A549 (cell line): ENCODE measurements at regions not wholly inside any gene's neighbourhood (a gene's known extent, or its start where the extent isn't known, plus 50 kb on each side); places are given as distances from the start of the nearest gene placed in this dataset.

Experiments
- ATAC-seq, 2 experiments: fragments of 200-7000 bp in 1 of 2; fragments of >200 bp in 1 of 2; cut with Nextera tagmentation in 1 of 2; cut with Tn5 transposase in 1 of 2; 3 replicates each; pipeline versions ENCODE4 v1.8.0 to v1.9.1; 2018 to 2020; ENCODE audit warnings: mild to moderate bottlenecking in 1 of 2, moderate library complexity in 1 of 2
- CTCF ChIA-PET: fragments of 300-600 bp; sonication (Branson Sonifier 250); formaldehyde crosslinking; extraction: SDS; loops from one replicate; lab custom pipeline; 2021; ENCODE audit warnings: antibody characterized with exemption, inconsistent platforms; lab: Yijun Ruan, JAX
- POLR2A ChIA-PET: fragments of 350-600 bp; formaldehyde crosslinking; extraction: SDS; loops from one replicate; lab custom pipeline; 2021; ENCODE audit warnings: antibody characterized with exemption, inconsistent platforms; lab: Yijun Ruan, JAX
- DNase-seq, 2 experiments: peaks; one replicate each; pipeline versions ENCODE4 v3.0.0 to v3.0.0-alpha.2; 2011 to 2016; ENCODE audit warnings: low read depth in 1 of 2, low spot score in 1 of 2
- FAIRE-seq: peaks from 2 replicates; lab custom pipeline; 2011; peaks lifted over from hg19 to GRCh38; lab: Jason Lieb, UNC
- H3K27ac ChIP-seq, 2 experiments: fragments of >200 bp; sonication (Bioruptor Twin); formaldehyde crosslinking; 3 replicates each; pipeline ENCODE4 v1.5.1; 2016 to 2017
- H3K4me1 ChIP-seq: fragments of >200 bp; sonication (Bioruptor Twin); formaldehyde crosslinking; 3 replicates; pipeline ENCODE4 v1.6.1; 2016
- H3K4me2 ChIP-seq: fragments of >200 bp; sonication (Bioruptor Twin); formaldehyde crosslinking; 3 replicates; pipeline ENCODE4 v1.6.1; 2016
- H3K4me3 ChIP-seq: fragments of >200 bp; sonication (Bioruptor Twin); formaldehyde crosslinking; 3 replicates; pipeline ENCODE4 v1.5.1; 2016
- H3K9me3 ChIP-seq: fragments of >200 bp; sonication (Bioruptor Twin); formaldehyde crosslinking; 3 replicates; pipeline ENCODE4 v1.6.1; 2016
- ATOH8 ChIP-seq: fragments of 250-450 bp; sonication (Bioruptor Pico); IDR thresholded peaks from 2 replicates; pipeline ENCODE4 v1.5.0; 2020; ENCODE audit warnings: low read depth, mild to moderate bottlenecking, moderate library complexity
- BCL3 ChIP-seq: fragments of >200 bp; sonication (Bioruptor Twin); formaldehyde crosslinking; IDR thresholded peaks from 3 replicates; pipeline ENCODE4 v1.6.1; 2016
- CHD2 ChIP-seq: fragments of 150-350 bp; IDR thresholded peaks from 2 replicates; pipeline ENCODE4 v1.6.1; 2014; ENCODE audit warnings: low read length; ENCODE audit not compliant: partially characterized antibody
- EHMT2 ChIP-seq: fragments of 200-600 bp; sonication (generic); IDR thresholded peaks from 2 replicates; pipeline ENCODE4 v1.6.1; 2016; ENCODE audit warnings: antibody characterized with exemption, low read depth, mild to moderate bottlenecking, moderate library complexity
- ELK1 ChIP-seq: fragments of 150-350 bp; IDR thresholded peaks from 2 replicates; pipeline ENCODE4 v1.6.1; 2014; ENCODE audit warnings: low read depth, mild to moderate bottlenecking, low read length
- EP300 ChIP-seq, 2 experiments: fragments of >200 bp; sonication (Bioruptor Twin); formaldehyde crosslinking; IDR thresholded peaks; 2 replicates in 1 of 2; 3 replicates in 1 of 2; pipeline ENCODE4 v1.6.1; 2016 to 2017
- HES2 ChIP-seq: fragments of >200 bp; sonication (Bioruptor Twin); formaldehyde crosslinking; IDR thresholded peaks from 2 replicates; pipeline ENCODE4 v1.6.1; 2016
- HEYL ChIP-seq: fragments of 250-450 bp; sonication (Bioruptor Pico); IDR thresholded peaks from 2 replicates; pipeline ENCODE4 v1.8.0; 2021; ENCODE audit warnings: mild to moderate bottlenecking, moderate library complexity
- JUNB ChIP-seq: fragments of >200 bp; sonication (Bioruptor Twin); formaldehyde crosslinking; IDR thresholded peaks from 2 replicates; pipeline ENCODE4 v1.6.1; 2016
- KDM1A ChIP-seq: fragments of 200-600 bp; sonication (generic); IDR thresholded peaks from 2 replicates; pipeline ENCODE4 v1.6.1; 2016; ENCODE audit warnings: low read depth, mild to moderate bottlenecking
- MAFK ChIP-seq: fragments of 450-650 bp; IDR thresholded peaks from 2 replicates; pipeline ENCODE4 v1.6.1; 2014; ENCODE audit not compliant: partially characterized antibody
- MYC ChIP-seq: IDR thresholded peaks from 2 replicates; pipeline ENCODE4 v1.6.1; 2012; ENCODE audit warnings: mild to moderate bottlenecking, inconsistent platforms, low read length, improper control_type of control experiment, borderline replicate concordance
- NPAS2 ChIP-seq: fragments of 250-450 bp; sonication (Bioruptor Pico); IDR thresholded peaks from 2 replicates; pipeline ENCODE4 v1.8.0; 2022; ENCODE audit warnings: mild to moderate bottlenecking, moderate library complexity, borderline replicate concordance
- RAD21 ChIP-seq, 2 experiments: fragments of >200 bp in 1 of 2; sonication (Bioruptor Twin) in 1 of 2; formaldehyde crosslinking in 1 of 2; IDR thresholded peaks in 1 of 2; conservative IDR thresholded peaks in 1 of 2; 2 replicates in 1 of 2; 3 replicates in 1 of 2; pipeline ENCODE4 v1.6.1; 2012 to 2018; ENCODE audit warnings: inconsistent platforms in 1 of 2
- RCOR1 ChIP-seq: fragments of 150-350 bp; IDR thresholded peaks from 2 replicates; pipeline ENCODE4 v1.6.1; 2014; ENCODE audit warnings: antibody characterized with exemption, low read length, low read depth
- SMC3 ChIP-seq: fragments of >200 bp; sonication (Bioruptor Twin); formaldehyde crosslinking; IDR thresholded peaks from 3 replicates; pipeline ENCODE4 v1.6.1; 2018; ENCODE audit warnings: inconsistent platforms
- ZFP36 ChIP-seq: fragments of 450-650 bp; IDR thresholded peaks from 2 replicates; pipeline ENCODE4 v1.6.1; 2014; ENCODE audit warnings: borderline replicate concordance; ENCODE audit not compliant: partially characterized antibody
- WGBS: methylation state at CpG from one replicate; pipeline ENCODE4 v1.1.6; 2017; ENCODE audit errors: missing lambda C conversion rate; 5-methylcytosine and 5-hydroxymethylcytosine counted together
- TF ChIP-seq, protein P1 (sequence below): fragments of >200 bp; sonication (Bioruptor Twin); formaldehyde crosslinking; IDR thresholded peaks from 3 replicates; pipeline ENCODE4 v1.5.1; 2016
- TF ChIP-seq, protein P2 (sequence below): IDR thresholded peaks from 2 replicates; pipeline ENCODE4 v1.6.1; 2012; ENCODE audit warnings: low read depth, borderline replicate concordance

- TF ChIP-seq ZFP36 (no peak), EP300 (IDR thresholded peaks at IDR 0.05) (no peak), NPAS2 (CRISPR knock-in tag) (no peak), ATOH8 (CRISPR knock-in tag) (no peak), HES2 (no peak), CHD2 (no peak)
These were observed 344.2 kb upstream of the CYLC2 start (continued) for GRCh38 chr9:102650896-102651295.

DNA sequence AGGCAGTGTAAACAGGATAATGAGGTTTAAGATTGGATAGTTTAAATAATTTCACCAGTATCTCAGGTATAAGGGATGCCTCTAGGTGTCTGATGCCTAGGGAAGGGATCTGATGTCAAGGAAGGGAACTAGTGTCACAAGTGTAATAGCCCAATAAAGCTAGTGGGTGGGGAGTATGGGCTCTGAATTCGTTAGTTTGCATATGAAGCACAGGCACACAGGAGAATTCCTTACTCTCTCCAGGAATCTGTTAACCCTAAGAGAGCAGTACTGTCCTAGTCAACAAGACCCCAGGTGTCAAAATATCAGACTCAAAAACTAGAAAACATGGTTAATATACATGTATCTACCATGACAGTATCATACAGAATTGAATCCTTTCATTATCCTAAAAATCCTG is 352.5 kb upstream of the CYLC2 start:
- Histone ChIP-seq H3K9me3 (no peaks in the 10 kb centered on the region), H3K4me3 (no peak overlapping the region), H3K4me1 (no peaks in the 10 kb centered on the region), H3K27ac (no peak overlapping the region), H3K4me2 (no peak overlapping the region)
- ChIA-PET POLR2A (no interaction called here), CTCF (no interaction called here)
- no peak for TF ChIP-seq EHMT2
- TF ChIP-seq, protein P1, sequence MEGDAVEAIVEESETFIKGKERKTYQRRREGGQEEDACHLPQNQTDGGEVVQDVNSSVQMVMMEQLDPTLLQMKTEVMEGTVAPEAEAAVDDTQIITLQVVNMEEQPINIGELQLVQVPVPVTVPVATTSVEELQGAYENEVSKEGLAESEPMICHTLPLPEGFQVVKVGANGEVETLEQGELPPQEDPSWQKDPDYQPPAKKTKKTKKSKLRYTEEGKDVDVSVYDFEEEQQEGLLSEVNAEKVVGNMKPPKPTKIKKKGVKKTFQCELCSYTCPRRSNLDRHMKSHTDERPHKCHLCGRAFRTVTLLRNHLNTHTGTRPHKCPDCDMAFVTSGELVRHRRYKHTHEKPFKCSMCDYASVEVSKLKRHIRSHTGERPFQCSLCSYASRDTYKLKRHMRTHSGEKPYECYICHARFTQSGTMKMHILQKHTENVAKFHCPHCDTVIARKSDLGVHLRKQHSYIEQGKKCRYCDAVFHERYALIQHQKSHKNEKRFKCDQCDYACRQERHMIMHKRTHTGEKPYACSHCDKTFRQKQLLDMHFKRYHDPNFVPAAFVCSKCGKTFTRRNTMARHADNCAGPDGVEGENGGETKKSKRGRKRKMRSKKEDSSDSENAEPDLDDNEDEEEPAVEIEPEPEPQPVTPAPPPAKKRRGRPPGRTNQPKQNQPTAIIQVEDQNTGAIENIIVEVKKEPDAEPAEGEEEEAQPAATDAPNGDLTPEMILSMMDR = no peak
- TF ChIP-seq SMC3 = no peak
- no peak for TF ChIP-seq JUNB
- no peak for TF ChIP-seq RCOR1
- TF ChIP-seq KDM1A = no peak
- TF ChIP-seq EP300 (IDR thresholded peaks at IDR 0.05) = no peak
- TF ChIP-seq, protein P2, sequence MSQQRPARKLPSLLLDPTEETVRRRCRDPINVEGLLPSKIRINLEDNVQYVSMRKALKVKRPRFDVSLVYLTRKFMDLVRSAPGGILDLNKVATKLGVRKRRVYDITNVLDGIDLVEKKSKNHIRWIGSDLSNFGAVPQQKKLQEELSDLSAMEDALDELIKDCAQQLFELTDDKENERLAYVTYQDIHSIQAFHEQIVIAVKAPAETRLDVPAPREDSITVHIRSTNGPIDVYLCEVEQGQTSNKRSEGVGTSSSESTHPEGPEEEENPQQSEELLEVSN = no peak
- TF ChIP-seq ELK1 = no peak
- no peak for TF ChIP-seq HEYL (CRISPR knock-in tag)
- DNase-seq (no peak), FAIRE-seq (no peak), ATAC-seq (no peak)
- WGBS = 0% methylated on average over 1 of the region's 1 CpG

DNA sequence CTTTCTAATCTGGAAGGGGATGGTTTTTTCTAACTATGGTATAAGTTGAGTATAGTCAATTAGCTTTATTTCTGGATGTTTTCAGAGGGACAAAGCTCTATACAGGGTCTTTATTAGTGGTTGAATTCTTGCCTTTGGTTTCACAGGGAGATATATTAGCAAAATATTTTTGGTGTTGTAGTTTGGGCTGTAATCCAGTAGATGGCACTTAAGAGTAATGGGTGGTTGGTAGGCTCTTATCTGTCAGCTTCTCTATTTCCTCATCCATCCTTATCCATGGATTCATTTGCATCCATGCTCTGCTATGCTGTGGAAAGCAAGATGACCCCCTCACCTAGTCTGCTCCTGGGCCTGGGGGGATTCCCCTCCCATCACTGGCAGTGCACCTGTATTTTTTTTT is 363.6 kb upstream of the CYLC2 start:
- POLR2A ChIA-PET = no interaction called here
- no peak overlapping the region for H3K4me2 ChIP-seq
- H3K4me1 ChIP-seq = no peaks in the 10 kb centered on the region
- H3K9me3 ChIP-seq = peaks cover 4% of the 10 kb centered on the region; the same call in 2 of the 3 replicates
- DNase-seq (peak in 1 of 2 experiments; percentile 27), FAIRE-seq (no peak), ATAC-seq (no peak)
- no peak overlapping the region for H3K4me3 ChIP-seq
- H3K27ac ChIP-seq = no peak overlapping the region
- peak in 1 of 2 experiments; percentile 36; a peak in 2 of 5 replicates for TF ChIP-seq RAD21 (conservative IDR thresholded peaks at IDR 0.05 in 1 of 2, IDR thresholded peaks at IDR 0.05 in 1 of 2)
- TF ChIP-seq BCL3 = no peak
- TF ChIP-seq MYC = no peak
- 0 out of 3 replicates have a peak, but pooled peaks have one; percentile 8 for TF ChIP-seq SMC3
- TF ChIP-seq MAFK = no peak
- CTCF ChIA-PET = no interaction called here
